HCT116 (cell line): ENCODE measurements at regions not wholly inside any gene's neighbourhood (a gene's known extent, or its start where the extent isn't known, plus 50 kb on each side); places are given as distances from the start of the nearest gene placed in this dataset.

Source experiments
- ATAC-seq: fragments of 200-7000 bp; cut with Tn5 transposase; 2 replicates; pipeline ENCODE4 v1.9.1; 2020; ENCODE audit warnings: mild to moderate bottlenecking, moderate library complexity
- BruUV-seq: library from RNA; stranded (reverse); fragments of 400-500 nt; replicated peaks from 2 replicates; lab custom pipeline; 2021; lab: Mats Ljungman, UMichigan
- CTCF ChIA-PET: fragments of 300-600 bp; sonication (Branson Sonifier 250); formaldehyde crosslinking; loops from one replicate; lab custom pipeline; 2021; ENCODE audit warnings: antibody characterized with exemption; lab: Charles Lee
- POLR2A ChIA-PET: fragments of 300-600, 350-600 bp; sonication (Branson Sonifier 250); formaldehyde crosslinking; loops from one replicate; lab custom pipeline; 2021; ENCODE audit warnings: antibody characterized with exemption; lab: Charles Lee
- RAD21 ChIA-PET, 2 experiments: fragments of 300-600 bp; sonication (Branson Sonifier 250); formaldehyde crosslinking; loops; one replicate each; lab custom pipeline; 2023; ENCODE audit warnings: low total read pairs in 2 of 2; ENCODE audit not compliant: uncharacterized antibody in 2 of 2, unreplicated experiment in 2 of 2, low non-redundant PET in 1 of 2; lab: Charles Lee
- DNase-seq: peaks from one replicate; pipeline ENCODE4 v3.0.0-alpha.2; 2010; ENCODE audit warnings: low read depth, low spot score
- H2AFZ ChIP-seq: fragments of 200-600 bp; shearing (Covaris generic), sonication (generic); 2 replicates; pipeline ENCODE4 v1.6.1; 2017; ENCODE audit warnings: low read depth, mixed run types, mixed read lengths, antibody characterized with exemption, low read length; ENCODE audit not compliant: poor library complexity, severe bottlenecking
- H3K27ac ChIP-seq: 2 replicates; pipeline ENCODE4 v1.5.1; 2012; ENCODE audit warnings: low read depth, low read length
- H3K27me3 ChIP-seq: fragments of 200-600 bp; sonication (generic); 2 replicates; pipeline ENCODE4 v1.6.1; 2016; ENCODE audit warnings: mixed run types, low read length, mixed read lengths; ENCODE audit not compliant: insufficient read depth
- H3K36me3 ChIP-seq, 2 experiments: fragments of 200-500 bp in 1 of 2; fragments of 200-600 bp in 1 of 2; sonication (Bioruptor generic) in 1 of 2; sonication (generic) in 1 of 2; 2 replicates each; pipeline versions ENCODE4 v1.5.1 to v1.6.1; 2014 to 2016; ENCODE audit warnings: low read length in 2 of 2, inconsistent platforms in 1 of 2, mixed read lengths in 1 of 2, mixed run types in 1 of 2; ENCODE audit not compliant: insufficient read depth in 2 of 2, control insufficient read depth in 1 of 2
- H3K4me1 ChIP-seq, 2 experiments: fragments of 200-600 bp in 1 of 2; sonication (generic) in 1 of 2; 2 replicates each; pipeline versions ENCODE4 v1.5.1 to v1.6.1; 2012 to 2017; ENCODE audit warnings: low read length in 2 of 2, inconsistent platforms in 1 of 2, mild to moderate bottlenecking in 1 of 2, mixed read lengths in 1 of 2, mixed run types in 1 of 2, moderate library complexity in 1 of 2; ENCODE audit not compliant: insufficient read depth in 2 of 2, control insufficient read depth in 1 of 2
- H3K4me2 ChIP-seq: fragments of 200-600 bp; sonication (generic); 2 replicates; pipeline ENCODE4 v1.6.1; 2017; ENCODE audit warnings: mixed run types, low read length, mixed read lengths
- H3K4me3 ChIP-seq, 2 experiments: fragments of 200-600 bp in 1 of 2; sonication (generic) in 1 of 2; replicated peaks in 1 of 2; 2 replicates each; pipeline ENCODE4 v1.5.1; 2011 to 2016; ENCODE audit warnings: low read length in 2 of 2, control low read depth in 1 of 2, low read depth in 1 of 2, mild to moderate bottlenecking in 1 of 2, mixed read lengths in 1 of 2, mixed run types in 1 of 2
- H3K79me2 ChIP-seq: fragments of 200-600 bp; sonication (generic); 2 replicates; pipeline ENCODE4 v1.6.1; 2017; ENCODE audit warnings: mild to moderate bottlenecking, mixed run types, low read length, moderate library complexity, mixed read lengths; ENCODE audit not compliant: insufficient read depth
- H3K9ac ChIP-seq: fragments of 200-600 bp; sonication (generic); 2 replicates; pipeline ENCODE4 v1.6.1; 2016; ENCODE audit warnings: low read length, mixed read lengths
- H3K9me2 ChIP-seq: fragments of 200-600 bp; sonication (generic), shearing (Covaris generic); 2 replicates; pipeline ENCODE4 v1.6.1; 2017; ENCODE audit warnings: mixed run types, mild to moderate bottlenecking, moderate library complexity; ENCODE audit not compliant: insufficient read depth
- H3K9me3 ChIP-seq, 2 experiments: fragments of 200-500 bp in 1 of 2; fragments of 200-600 bp in 1 of 2; sonication (Bioruptor generic) in 1 of 2; sonication (generic) in 1 of 2; 2 replicates each; pipeline ENCODE4 v1.6.1; 2014 to 2017; ENCODE audit warnings: low read length in 2 of 2, mixed read lengths in 2 of 2, inconsistent platforms in 1 of 2, low read depth in 1 of 2, mild to moderate bottlenecking in 1 of 2, mixed run types in 1 of 2, moderate library complexity in 1 of 2; ENCODE audit not compliant: control insufficient read depth in 1 of 2, insufficient read depth in 1 of 2
- H4K20me1 ChIP-seq: fragments of 200-600 bp; sonication (generic), shearing (Covaris generic); 2 replicates; pipeline ENCODE4 v1.6.1; 2017; ENCODE audit warnings: mixed run types, mild to moderate bottlenecking, moderate library complexity; ENCODE audit not compliant: insufficient read depth
- CEBPB ChIP-seq: IDR thresholded peaks from 2 replicates; pipeline ENCODE4 v1.6.1; 2012; ENCODE audit warnings: low read depth
- ELF1 ChIP-seq: IDR thresholded peaks from 2 replicates; pipeline ENCODE4 v1.6.1; 2012; ENCODE audit warnings: low read depth, borderline replicate concordance
- EZH2phosphoT487 ChIP-seq: fragments of 200-600 bp; IDR thresholded peaks from 2 replicates; pipeline ENCODE4 v1.6.1; 2018; ENCODE audit warnings: antibody characterized with exemption, borderline replicate concordance
- FOSL1 ChIP-seq: IDR thresholded peaks from 2 replicates; pipeline ENCODE4 v1.6.1; 2012; ENCODE audit warnings: low read depth
- POLR2A ChIP-seq: IDR thresholded peaks from 2 replicates; pipeline ENCODE4 v1.7.0; 2011; ENCODE audit warnings: borderline replicate concordance; ENCODE audit not compliant: insufficient read depth, insufficient read length; ENCODE audit errors: extremely low read depth
- POLR2AphosphoS5 ChIP-seq: IDR thresholded peaks from 2 replicates; pipeline ENCODE4 v1.6.1; 2011; ENCODE audit warnings: mild to moderate bottlenecking, low read depth, low read length, moderate library complexity
- SIN3A ChIP-seq: IDR thresholded peaks from 2 replicates; pipeline ENCODE4 v1.6.1; 2012; ENCODE audit warnings: low read depth
- SRF ChIP-seq: IDR thresholded peaks from 2 replicates; pipeline ENCODE4 v1.6.1; 2012; ENCODE audit warnings: low read depth
- TCF7L2 ChIP-seq: IDR thresholded peaks from 2 replicates; pipeline ENCODE4 v1.7.0; 2011; ENCODE audit warnings: borderline replicate concordance, inconsistent platforms; ENCODE audit not compliant: insufficient read depth, insufficient read length; ENCODE audit errors: extremely low read depth
- YY1 ChIP-seq: IDR thresholded peaks from 2 replicates; pipeline ENCODE4 v1.6.1; 2011; ENCODE audit warnings: low read length, low read depth, moderate library complexity, mild to moderate bottlenecking; ENCODE audit not compliant: insufficient replicate concordance; ENCODE audit errors: extremely low read depth
- ZNF274 ChIP-seq: fragments of 200-500 bp; sonication (Bioruptor generic); IDR thresholded peaks from 2 replicates; pipeline ENCODE4 v1.6.1; 2014; ENCODE audit warnings: mild to moderate bottlenecking, low read depth, low read length, inconsistent platforms
- intact Hi-C: fragments of 100-400 bp; cut with micrococcal nuclease; formaldehyde crosslinking; loops from 2 replicates; pipeline ENCODE4 v1.10.0; 2022
- TF ChIP-seq, protein P1 (sequence below), 3 experiments: fragments of 200-600 bp in 1 of 3; sonication (generic) in 1 of 3; IDR thresholded peaks in 2 of 3; conservative IDR thresholded peaks in 1 of 3; 2 replicates each; pipeline ENCODE4 v1.5.1; 2012 to 2017; ENCODE audit warnings: low read depth in 2 of 3, low read length in 2 of 3, antibody characterized with exemption in 1 of 3, borderline replicate concordance in 1 of 3, control low read depth in 1 of 3, mild to moderate bottlenecking in 1 of 3, mixed read lengths in 1 of 3, mixed run types in 1 of 3, moderate library complexity in 1 of 3; ENCODE audit not compliant: insufficient read depth in 1 of 3
- TF ChIP-seq, protein P2 (sequence below): IDR thresholded peaks from 2 replicates; pipeline ENCODE4 v1.6.1; 2012

DNA sequence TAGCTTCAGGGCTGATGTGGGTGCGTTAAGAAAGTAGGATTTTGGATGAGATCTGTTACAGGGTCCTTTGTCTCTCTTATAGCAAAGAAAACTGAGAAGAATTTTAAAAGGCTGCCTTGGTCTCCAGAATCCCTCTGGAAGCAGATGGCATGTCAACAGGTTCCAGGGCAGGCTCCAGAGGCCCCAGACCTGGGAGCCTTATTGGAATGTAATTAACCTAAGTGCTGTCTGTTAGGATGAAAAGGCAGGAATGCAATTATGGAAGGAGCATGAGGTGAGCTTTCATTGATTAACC is 97.2 kb upstream of the PKDCC start:
- intact Hi-C loops, result no loop called here
- POLR2A ChIA-PET, result no interaction called here
- no TSS peak for BruUV-seq

More for the DNA sequence above, 97.2 kb upstream of the PKDCC start:
- CTCF ChIA-PET, result no interaction called here
- Histone ChIP-seq H3K4me1 (no peaks in the 10 kb centered on the region), H3K9me3 (no peaks in the 10 kb centered on the region), H4K20me1 (no peaks in the 10 kb centered on the region), H3K36me3 (no peaks in the 10 kb centered on the region), H3K9ac (no peak overlapping the region), H3K27ac (no peak overlapping the region), H3K4me2 (no peak overlapping the region), H3K4me3 (no peak overlapping the region), H3K79me2 (no peaks in the 10 kb centered on the region), H3K27me3 (peaks cover 30% of the 10 kb centered on the region), H3K9me2 (no peaks in the 10 kb centered on the region), H2AFZ (no peak overlapping the region)
- DNase-seq, result no peak
- TF ChIP-seq POLR2A (no peak), POLR2AphosphoS5 (no peak), CEBPB (no peak), YY1 (no peak), SIN3A (no peak), ZNF274 (no peak), FOSL1 (no peak), EZH2phosphoT487 (no peak), TCF7L2 (no peak), ELF1 (no peak), SRF (no peak)
- TF ChIP-seq, protein P1, sequence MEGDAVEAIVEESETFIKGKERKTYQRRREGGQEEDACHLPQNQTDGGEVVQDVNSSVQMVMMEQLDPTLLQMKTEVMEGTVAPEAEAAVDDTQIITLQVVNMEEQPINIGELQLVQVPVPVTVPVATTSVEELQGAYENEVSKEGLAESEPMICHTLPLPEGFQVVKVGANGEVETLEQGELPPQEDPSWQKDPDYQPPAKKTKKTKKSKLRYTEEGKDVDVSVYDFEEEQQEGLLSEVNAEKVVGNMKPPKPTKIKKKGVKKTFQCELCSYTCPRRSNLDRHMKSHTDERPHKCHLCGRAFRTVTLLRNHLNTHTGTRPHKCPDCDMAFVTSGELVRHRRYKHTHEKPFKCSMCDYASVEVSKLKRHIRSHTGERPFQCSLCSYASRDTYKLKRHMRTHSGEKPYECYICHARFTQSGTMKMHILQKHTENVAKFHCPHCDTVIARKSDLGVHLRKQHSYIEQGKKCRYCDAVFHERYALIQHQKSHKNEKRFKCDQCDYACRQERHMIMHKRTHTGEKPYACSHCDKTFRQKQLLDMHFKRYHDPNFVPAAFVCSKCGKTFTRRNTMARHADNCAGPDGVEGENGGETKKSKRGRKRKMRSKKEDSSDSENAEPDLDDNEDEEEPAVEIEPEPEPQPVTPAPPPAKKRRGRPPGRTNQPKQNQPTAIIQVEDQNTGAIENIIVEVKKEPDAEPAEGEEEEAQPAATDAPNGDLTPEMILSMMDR (IDR thresholded peaks at IDR 0.05 in 2 of 3, conservative IDR thresholded peaks at IDR 0.05 in 1 of 3; ENCODE audit: borderline replicate concordance in 1 of 3, insufficient read depth in 1 of 3, low read depth in 2 of 3, low read length in 2 of 3), result no peak
- TF ChIP-seq, protein P2, sequence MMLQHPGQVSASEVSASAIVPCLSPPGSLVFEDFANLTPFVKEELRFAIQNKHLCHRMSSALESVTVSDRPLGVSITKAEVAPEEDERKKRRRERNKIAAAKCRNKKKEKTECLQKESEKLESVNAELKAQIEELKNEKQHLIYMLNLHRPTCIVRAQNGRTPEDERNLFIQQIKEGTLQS, result no peak
- ATAC-seq, result no peak
- RAD21 ChIA-PET, result no interaction called here
